ENCODE measurements at regions not wholly inside any gene's neighbourhood (a gene's known extent, or its start where the extent isn't known, plus 50 kb on each side); places are given as distances from the start of the nearest gene placed in this dataset.

GRCh38 chr15:47602121-47602520 is 115.2 kb upstream of the SEMA6D start:
- no peak for TF ChIP-seq CTCF (IDR thresholded peaks at IDR 0.05)
- Histone ChIP-seq H3K9me3 (no peaks in the 10 kb centered on the region), H3K36me3 (ENCODE audit: low read depth) (no peaks in the 10 kb centered on the region), H3K4me3 (no peak overlapping the region), H3K4me1 (ENCODE audit: low read depth) (no peaks in the 10 kb centered on the region)
- ATAC-seq (peak; percentile 78), DNase-seq (no peak)
- intact Hi-C loops (cut with DNase I, micrococcal nuclease) = no loop called here

- ATAC-seq (peak; percentile 30), DNase-seq (no peak)
- Histone ChIP-seq H3K4me3 (no peak overlapping the region), H3K9me3 (no peaks in the 10 kb centered on the region), H3K36me3 (ENCODE audit: low read depth) (no peaks in the 10 kb centered on the region), H3K4me1 (ENCODE audit: low read depth) (peaks cover 1% of the 10 kb centered on the region)
- no peak for TF ChIP-seq CTCF (IDR thresholded peaks at IDR 0.05)
- intact Hi-C loops (cut with DNase I, micrococcal nuclease) = no loop called here
Measured at GRCh38 chr15:47603026-47603425, 114.3 kb upstream of the SEMA6D start.

GRCh38 chr15:47607695-47608094 is 109.6 kb upstream of the SEMA6D start:
- DNase-seq (no peak), ATAC-seq (no peak)
- Histone ChIP-seq H3K4me1 (ENCODE audit: low read depth) (peaks cover 12% of the 10 kb centered on the region), H3K9me3 (no peaks in the 10 kb centered on the region), H3K4me3 (no peak overlapping the region), H3K36me3 (ENCODE audit: low read depth) (no peaks in the 10 kb centered on the region)
- TF ChIP-seq CTCF (IDR thresholded peaks at IDR 0.05) = no peak
- intact Hi-C loops (cut with DNase I, micrococcal nuclease) = no loop called here

- Histone ChIP-seq H3K36me3 (ENCODE audit: low read depth) (no peaks in the 10 kb centered on the region), H3K4me1 (ENCODE audit: low read depth) (peaks cover 12% of the 10 kb centered on the region), H3K4me3 (no peak overlapping the region), H3K9me3 (no peaks in the 10 kb centered on the region)
- peak; percentile 30 to 56 (median 47) for DNase-seq
- peak; percentile 95 for ATAC-seq
- no peak for TF ChIP-seq CTCF (IDR thresholded peaks at IDR 0.05)
- intact Hi-C loops (cut with DNase I, micrococcal nuclease) = no loop called here
Measured at GRCh38 chr15:47609693-47610092, 107.6 kb upstream of the SEMA6D start.

- no peak for ATAC-seq
- no peak for TF ChIP-seq CTCF (IDR thresholded peaks at IDR 0.05)
- intact Hi-C loops (cut with DNase I, micrococcal nuclease) = no loop called here
- Histone ChIP-seq H3K4me1 (ENCODE audit: low read depth) (peaks cover 12% of the 10 kb centered on the region), H3K9me3 (no peaks in the 10 kb centered on the region), H3K4me3 (no peak overlapping the region), H3K36me3 (ENCODE audit: low read depth) (no peaks in the 10 kb centered on the region)
- DNase-seq = no peak
Measured at GRCh38 chr15:47610736-47611135, 106.6 kb upstream of the SEMA6D start.

GRCh38 chr15:47614360-47615011 is 102.8 kb upstream of the SEMA6D start:
- H3K9me3 ChIP-seq = no peaks in the 10 kb centered on the region
- no peaks in the 10 kb centered on the region for H3K36me3 ChIP-seq (ENCODE audit: low read depth)
- no peak overlapping the region for H3K4me3 ChIP-seq
- peaks cover 4% of the 10 kb centered on the region for H3K4me1 ChIP-seq (ENCODE audit: low read depth)
- DNase-seq (no peak), ATAC-seq (no peak)
- TF ChIP-seq CTCF (IDR thresholded peaks at IDR 0.05) = no peak
- intact Hi-C loops (cut with DNase I, micrococcal nuclease) = no loop called here
